RPMI8226 (cell line): ENCODE measurements at regions not wholly inside any gene's neighbourhood (a gene's known extent, or its start where the extent isn't known, plus 50 kb on each side); places are given as distances from the start of the nearest gene placed in this dataset.

Experiments
- DNase-seq: peaks from one replicate; pipeline ENCODE4 v3.0.0-alpha.2; 2015

- DNase-seq = no peak
Observed at GRCh38 chr18:24628326-24628725, 167.9 kb downstream of the HRH4 start.

- DNase-seq = no peak
Observed at GRCh38 chr18:24629921-24630320, 169.5 kb downstream of the HRH4 start.

GRCh38 chr18:24630346-24630880 lies 170.0 kb downstream of the HRH4 start:
- DNase-seq = no peak

- DNase-seq = no peak
Observed at GRCh38 chr18:24631243-24632025, 171.0 kb downstream of the HRH4 start.

GRCh38 chr18:24632158-24632988 lies 171.9 kb downstream of the HRH4 start:
- no peak for DNase-seq

GRCh38 chr18:24633121-24633520 lies 172.7 kb downstream of the HRH4 start:
- no peak for DNase-seq

GRCh38 chr18:24649571-24649970 lies 189.1 kb downstream of the HRH4 start:
- DNase-seq = no peak

- no peak for DNase-seq
Observed at GRCh38 chr18:24651434-24651833, 191.0 kb downstream of the HRH4 start.

- DNase-seq = no peak
Observed at GRCh38 chr18:24656050-24656449, 195.6 kb downstream of the HRH4 start.

- no peak for DNase-seq
Observed at GRCh38 chr18:24656551-24657443, 196.4 kb downstream of the HRH4 start.

GRCh38 chr18:24657444-24657842 lies 197.0 kb downstream of the HRH4 start:
- DNase-seq = no peak

- DNase-seq = no peak
Observed at GRCh38 chr18:24658302-24658701, 197.9 kb downstream of the HRH4 start.

- peak; percentile 70 for DNase-seq
Observed at GRCh38 chr18:24659827-24660720, 199.6 kb downstream of the HRH4 start.

GRCh38 chr18:24660956-24661355 lies 200.5 kb downstream of the HRH4 start:
- DNase-seq = no peak

GRCh38 chr18:24662412-24662821 lies 202.0 kb downstream of the HRH4 start:
- DNase-seq = no peak

- no peak for DNase-seq
Observed at GRCh38 chr18:24663026-24663425, 202.6 kb downstream of the HRH4 start.

GRCh38 chr18:24669015-24669414 lies 208.6 kb downstream of the HRH4 start:
- DNase-seq = no peak

GRCh38 chr18:24669502-24669901 lies 209.1 kb downstream of the HRH4 start:
- no peak for DNase-seq

- no peak for DNase-seq
Observed at GRCh38 chr18:24672165-24672941, 211.9 kb downstream of the HRH4 start.

- DNase-seq = no peak
Observed at GRCh38 chr18:24674200-24674599, 213.8 kb downstream of the HRH4 start.

- no peak for DNase-seq
Observed at GRCh38 chr18:24674605-24675004, 214.2 kb downstream of the HRH4 start.
